ENCODE measurements at regions not wholly inside any gene's neighbourhood (a gene's known extent, or its start where the extent isn't known, plus 50 kb on each side); places are given as distances from the start of the nearest gene placed in this dataset.

DNA sequence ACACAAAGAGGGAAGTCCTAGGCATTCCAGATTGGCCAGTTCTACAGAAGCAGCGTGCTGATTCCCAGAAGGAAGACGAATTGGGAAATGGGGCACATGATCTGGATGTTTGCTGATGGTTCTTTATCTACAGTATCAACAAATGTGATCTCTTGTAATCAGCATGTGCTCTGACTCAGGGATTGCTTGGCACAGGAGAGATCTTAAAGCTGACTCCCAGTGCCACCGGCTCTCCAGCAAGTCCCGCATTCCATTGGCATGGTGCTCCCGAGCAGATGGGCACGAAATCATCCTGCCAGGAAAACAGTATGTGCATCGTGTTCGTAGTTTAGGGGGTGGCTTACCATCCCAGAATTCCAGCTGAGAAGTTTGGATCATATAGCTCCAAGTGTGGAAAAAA, 259.9 kb upstream of the NR2F2 start:
- Histone ChIP-seq H3K4me3 (no peak overlapping the region), H3K79me2 (ENCODE audit: insufficient read depth) (no peaks in the 10 kb centered on the region), H3K9me2 (ENCODE audit: insufficient read depth) (no peaks in the 10 kb centered on the region), H4K20me1 (ENCODE audit: insufficient read depth) (no peaks in the 10 kb centered on the region), H3K9me3 (ENCODE audit: low read depth) (no peaks in the 10 kb centered on the region), H3K9ac (no peak overlapping the region), H3K27ac (no peak overlapping the region), H3F3A (ENCODE audit: insufficient read depth) (no peaks in the 10 kb centered on the region), H3K27me3 (replicated peaks; ENCODE audit: insufficient read depth) (no peaks in the 10 kb centered on the region), H3K4me2 (ENCODE audit: unreplicated experiment) (no peak overlapping the region), H3K36me3 (ENCODE audit: low read depth) (no peaks in the 10 kb centered on the region), H3K4me1 (ENCODE audit: insufficient read depth) (no peaks in the 10 kb centered on the region), H2AFZ (no peak overlapping the region)
- TF ChIP-seq EZH2 (IDR thresholded peaks at IDR 0.05; ENCODE audit: insufficient read depth, poor library complexity, severe bottlenecking) (no peak), EZH2phosphoT487 (IDR thresholded peaks at IDR 0.05; ENCODE audit: insufficient read depth, low read depth) (no peak)
- peak; percentile 32 for DNase-seq
- in situ Hi-C loops (cut with MboI) = no loop called here
- 44 to 45% methylated on average over 8 of the region's 8 CpGs for WGBS, 2 experiments (ENCODE audit: low coverage in 1 of 2, low lambda C conversion rate in 2 of 2, missing lambda C conversion rate in 2 of 2)

DNA sequence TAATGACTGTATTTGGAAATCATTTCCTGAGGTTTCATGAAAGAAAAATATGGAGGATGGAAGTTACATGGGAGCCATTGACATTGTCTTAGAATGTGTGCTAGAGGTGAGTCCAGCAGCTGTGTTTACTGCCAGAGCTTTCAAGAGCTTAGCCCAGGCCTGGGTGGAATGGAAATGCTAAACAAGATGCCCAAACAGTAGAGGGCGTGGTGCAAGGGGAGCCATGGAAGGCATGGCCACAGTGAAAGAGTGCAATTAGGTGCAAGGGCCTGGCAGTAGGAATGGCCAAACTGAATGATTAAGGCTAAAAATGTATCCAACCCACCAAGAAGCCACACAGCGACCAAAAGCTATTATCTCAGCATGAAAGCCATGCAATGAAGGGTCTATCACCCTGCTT, 257.7 kb upstream of the NR2F2 start:
- no peaks in the 10 kb centered on the region for H3K4me1 ChIP-seq (ENCODE audit: insufficient read depth)
- TF ChIP-seq EZH2phosphoT487 (IDR thresholded peaks at IDR 0.05; ENCODE audit: insufficient read depth, low read depth) (no peak), EZH2 (IDR thresholded peaks at IDR 0.05; ENCODE audit: insufficient read depth, poor library complexity, severe bottlenecking) (no peak)
- H3K79me2 ChIP-seq (ENCODE audit: insufficient read depth) = no peaks in the 10 kb centered on the region
- H4K20me1 ChIP-seq (ENCODE audit: insufficient read depth) = no peaks in the 10 kb centered on the region
- H3K4me3 ChIP-seq = no peak overlapping the region
- no peaks in the 10 kb centered on the region for H3K9me3 ChIP-seq (ENCODE audit: low read depth)
- in situ Hi-C loops (cut with MboI) = no loop called here
- DNase-seq = no peak
- no peaks in the 10 kb centered on the region for H3K27me3 ChIP-seq (replicated peaks; ENCODE audit: insufficient read depth)
- H2AFZ ChIP-seq = no peak overlapping the region
- H3K9me2 ChIP-seq (ENCODE audit: insufficient read depth) = no peaks in the 10 kb centered on the region
- no peak overlapping the region for H3K9ac ChIP-seq
- WGBS, 2 experiments (ENCODE audit: low coverage in 1 of 2, low lambda C conversion rate in 2 of 2, missing lambda C conversion rate in 2 of 2) = 48% methylated on average over 2 of the region's 2 CpGs
- H3K27ac ChIP-seq = no peak overlapping the region
- no peak overlapping the region for H3K4me2 ChIP-seq (ENCODE audit: unreplicated experiment)
- no peaks in the 10 kb centered on the region for H3F3A ChIP-seq (ENCODE audit: insufficient read depth)
- no peaks in the 10 kb centered on the region for H3K36me3 ChIP-seq (ENCODE audit: low read depth)

DNA sequence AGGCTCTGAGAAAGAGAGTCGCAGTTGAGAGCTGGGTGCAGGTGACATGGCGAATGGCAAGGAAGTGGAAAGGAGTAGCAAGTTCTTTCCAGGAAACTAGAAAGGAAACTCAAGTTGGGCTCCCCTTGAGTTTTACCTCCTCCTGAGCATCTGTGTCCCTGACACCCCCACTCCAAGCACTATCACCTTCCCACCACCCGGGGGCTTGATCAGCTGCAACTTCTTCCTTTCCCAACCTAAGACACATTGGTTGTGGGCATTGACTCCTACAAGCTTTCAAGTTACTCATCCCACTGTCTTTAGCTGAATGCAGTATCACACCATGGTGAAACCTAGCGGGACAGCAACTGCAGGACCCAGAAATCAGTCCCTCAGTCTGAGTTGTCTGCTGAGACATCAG, 256.6 kb upstream of the NR2F2 start:
- DNase-seq = no peak
- Histone ChIP-seq H3K4me1 (ENCODE audit: insufficient read depth) (no peaks in the 10 kb centered on the region), H3K9me2 (ENCODE audit: insufficient read depth) (no peaks in the 10 kb centered on the region), H3K27me3 (replicated peaks; ENCODE audit: insufficient read depth) (no peaks in the 10 kb centered on the region), H3K9ac (no peak overlapping the region), H3F3A (ENCODE audit: insufficient read depth) (no peaks in the 10 kb centered on the region), H3K79me2 (ENCODE audit: insufficient read depth) (no peaks in the 10 kb centered on the region), H4K20me1 (ENCODE audit: insufficient read depth) (no peaks in the 10 kb centered on the region), H3K27ac (no peak overlapping the region), H2AFZ (no peak overlapping the region), H3K36me3 (ENCODE audit: low read depth) (no peaks in the 10 kb centered on the region), H3K4me3 (no peak overlapping the region), H3K9me3 (ENCODE audit: low read depth) (no peaks in the 10 kb centered on the region), H3K4me2 (ENCODE audit: unreplicated experiment) (no peak overlapping the region)
- TF ChIP-seq EZH2 (IDR thresholded peaks at IDR 0.05; ENCODE audit: insufficient read depth, poor library complexity, severe bottlenecking) (no peak), EZH2phosphoT487 (IDR thresholded peaks at IDR 0.05; ENCODE audit: insufficient read depth, low read depth) (no peak)
- 73 to 82% methylated on average over 4 of the region's 4 CpGs for WGBS, 2 experiments (ENCODE audit: low coverage in 1 of 2, low lambda C conversion rate in 2 of 2, missing lambda C conversion rate in 2 of 2)
- in situ Hi-C loops (cut with MboI) = no loop called here

DNA sequence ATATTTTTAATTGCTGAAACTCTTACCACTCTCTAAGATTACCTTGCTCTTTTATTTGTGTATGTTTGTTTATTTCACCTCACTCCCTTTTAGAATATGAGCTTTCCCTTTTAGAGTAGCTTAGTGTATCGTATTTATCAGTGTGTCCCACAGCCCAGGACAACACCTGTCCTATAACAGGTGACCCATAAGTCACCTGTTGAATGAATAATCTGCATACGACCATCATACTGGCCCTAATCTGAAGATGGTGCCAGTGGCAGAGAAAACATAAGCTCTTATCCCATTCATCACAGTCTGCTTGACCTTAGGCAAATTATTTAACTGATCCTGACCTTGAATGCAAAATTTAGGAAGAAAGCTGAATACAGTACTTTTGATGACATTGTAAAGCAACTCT, 254.6 kb upstream of the NR2F2 start:
- H3K79me2 ChIP-seq (ENCODE audit: insufficient read depth) = no peaks in the 10 kb centered on the region
- H3K4me1 ChIP-seq (ENCODE audit: insufficient read depth) = no peaks in the 10 kb centered on the region
- H3K27me3 ChIP-seq (replicated peaks; ENCODE audit: insufficient read depth) = no peaks in the 10 kb centered on the region
- H3K27ac ChIP-seq = no peak overlapping the region
- no peaks in the 10 kb centered on the region for H3F3A ChIP-seq (ENCODE audit: insufficient read depth)
- no peak overlapping the region for H3K4me2 ChIP-seq (ENCODE audit: unreplicated experiment)
- WGBS, 2 experiments (ENCODE audit: low coverage in 1 of 2, low lambda C conversion rate in 2 of 2, missing lambda C conversion rate in 2 of 2) = 27 to 44% methylated on average over 2 of the region's 2 CpGs
- H3K9me3 ChIP-seq (ENCODE audit: low read depth) = no peaks in the 10 kb centered on the region
- no peaks in the 10 kb centered on the region for H3K9me2 ChIP-seq (ENCODE audit: insufficient read depth)
- no peaks in the 10 kb centered on the region for H3K36me3 ChIP-seq (ENCODE audit: low read depth)
- no peak overlapping the region for H3K4me3 ChIP-seq
- no peak for DNase-seq
- H4K20me1 ChIP-seq (ENCODE audit: insufficient read depth) = no peaks in the 10 kb centered on the region
- H3K9ac ChIP-seq = no peak overlapping the region
- no peak for TF ChIP-seq EZH2 (IDR thresholded peaks at IDR 0.05; ENCODE audit: insufficient read depth, poor library complexity, severe bottlenecking)
- TF ChIP-seq EZH2phosphoT487 (IDR thresholded peaks at IDR 0.05; ENCODE audit: insufficient read depth, low read depth) = no peak
- in situ Hi-C loops (cut with MboI) = no loop called here
- no peak overlapping the region for H2AFZ ChIP-seq

DNA sequence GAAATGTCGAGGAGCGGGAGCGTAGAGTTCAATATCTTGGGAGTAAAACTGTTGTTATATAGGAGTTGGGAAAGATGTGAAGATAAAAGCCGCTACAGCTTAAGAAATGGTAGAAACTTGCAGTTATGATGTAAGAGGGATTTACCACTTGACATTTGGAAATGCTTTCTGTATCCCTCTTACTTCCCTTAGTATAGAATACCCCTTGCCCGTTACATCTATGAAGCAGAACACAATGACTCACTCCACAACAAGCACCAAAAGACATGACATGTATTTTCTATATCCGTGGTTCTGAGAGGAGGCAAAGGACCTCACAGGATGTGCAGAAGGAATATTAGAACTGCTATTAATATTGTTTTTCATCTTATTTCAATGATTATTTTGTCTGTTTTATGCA, 254.2 kb upstream of the NR2F2 start:
- TF ChIP-seq EZH2phosphoT487 (IDR thresholded peaks at IDR 0.05; ENCODE audit: insufficient read depth, low read depth) (no peak), EZH2 (IDR thresholded peaks at IDR 0.05; ENCODE audit: insufficient read depth, poor library complexity, severe bottlenecking) (no peak)

More for the DNA sequence above, 254.2 kb upstream of the NR2F2 start:
- Histone ChIP-seq H3K9me3 (ENCODE audit: low read depth) (no peaks in the 10 kb centered on the region), H3K27ac (no peak overlapping the region), H3K4me2 (ENCODE audit: unreplicated experiment) (no peak overlapping the region), H2AFZ (no peak overlapping the region), H4K20me1 (ENCODE audit: insufficient read depth) (no peaks in the 10 kb centered on the region), H3K4me1 (ENCODE audit: insufficient read depth) (no peaks in the 10 kb centered on the region), H3K9me2 (ENCODE audit: insufficient read depth) (no peaks in the 10 kb centered on the region), H3K9ac (no peak overlapping the region), H3K79me2 (ENCODE audit: insufficient read depth) (no peaks in the 10 kb centered on the region), H3K36me3 (ENCODE audit: low read depth) (no peaks in the 10 kb centered on the region), H3K27me3 (replicated peaks; ENCODE audit: insufficient read depth) (no peaks in the 10 kb centered on the region), H3F3A (ENCODE audit: insufficient read depth) (no peaks in the 10 kb centered on the region), H3K4me3 (no peak overlapping the region)
- 70 to 74% methylated on average over 6 of the region's 6 CpGs for WGBS, 2 experiments (ENCODE audit: low coverage in 1 of 2, low lambda C conversion rate in 2 of 2, missing lambda C conversion rate in 2 of 2)
- DNase-seq = no peak
- in situ Hi-C loops (cut with MboI) = no loop called here

Data from GM23248 (cell line).